T-helper 1 cell treated with Interleukin-12 subunit alpha and Interleukin-12 subunit beta and Interleukin-4 antibody, amounts not matched to agents 30 μg/mL and 1 μg/mL, for 36 hours (primary cell): ENCODE measurements at regions not wholly inside any gene's neighbourhood (a gene's known extent, or its start where the extent isn't known, plus 50 kb on each side); places are given as distances from the start of the nearest gene placed in this dataset.

ENCODE experiments used
- H3K27ac Mint-ChIP-seq: one replicate; pipeline ENCODE4 v1.8.0; 2021; ENCODE audit warnings: mild to moderate bottlenecking, mixed read lengths
- H3K27me3 Mint-ChIP-seq: one replicate; pipeline ENCODE4 v1.8.0; 2021; ENCODE audit warnings: low read depth, mixed read lengths
- H3K36me3 Mint-ChIP-seq: one replicate; pipeline ENCODE4 v1.8.0; 2021; ENCODE audit warnings: low read depth, mixed read lengths
- H3K4me1 Mint-ChIP-seq: one replicate; pipeline ENCODE4 v1.8.0; 2021; ENCODE audit warnings: low read depth, mixed read lengths
- H3K4me3 Mint-ChIP-seq: one replicate; pipeline ENCODE4 v1.8.0; 2021; ENCODE audit warnings: mild to moderate bottlenecking, moderate library complexity, mixed read lengths
- H3K9me3 Mint-ChIP-seq: one replicate; pipeline ENCODE4 v1.8.0; 2021; ENCODE audit warnings: mixed read lengths

GRCh38 chr5:135211791-135212190 is 177.8 kb upstream of the PITX1 start:
- H3K27me3 Mint-ChIP-seq = peaks cover 13% of the 10 kb centered on the region
- H3K4me3 Mint-ChIP-seq = no peak overlapping the region
- H3K4me1 Mint-ChIP-seq = no peaks in the 10 kb centered on the region
- H3K27ac Mint-ChIP-seq = no peak overlapping the region
- H3K36me3 Mint-ChIP-seq = no peaks in the 10 kb centered on the region
- no peaks in the 10 kb centered on the region for H3K9me3 Mint-ChIP-seq

- Mint-ChIP-seq H3K9me3 (no peaks in the 10 kb centered on the region), H3K4me3 (no peak overlapping the region), H3K36me3 (no peaks in the 10 kb centered on the region), H3K4me1 (no peaks in the 10 kb centered on the region), H3K27ac (no peak overlapping the region), H3K27me3 (peaks cover 12% of the 10 kb centered on the region)
Measured at GRCh38 chr5:135211083-135211790, 177.2 kb upstream of the PITX1 start.

- Mint-ChIP-seq H3K4me3 (no peak overlapping the region), H3K4me1 (no peaks in the 10 kb centered on the region), H3K27ac (no peak overlapping the region), H3K9me3 (no peaks in the 10 kb centered on the region), H3K36me3 (no peaks in the 10 kb centered on the region), H3K27me3 (peaks cover 5% of the 10 kb centered on the region)
Measured at GRCh38 chr5:135210286-135211055, 176.4 kb upstream of the PITX1 start.

- Mint-ChIP-seq H3K27me3 (peaks cover 7% of the 10 kb centered on the region), H3K27ac (no peak overlapping the region), H3K36me3 (no peaks in the 10 kb centered on the region), H3K4me3 (no peak overlapping the region), H3K4me1 (no peaks in the 10 kb centered on the region), H3K9me3 (peaks cover under 1% of the 10 kb centered on the region)
Measured at GRCh38 chr5:135208903-135209721, 175.1 kb upstream of the PITX1 start.

- peaks cover 1% of the 10 kb centered on the region for H3K4me1 Mint-ChIP-seq
Measured at GRCh38 chr5:135208555-135208902, 174.5 kb upstream of the PITX1 start.

GRCh38 chr5:135207866-135208265 is 173.8 kb upstream of the PITX1 start:
- Mint-ChIP-seq H3K9me3 (peaks cover 13% of the 10 kb centered on the region), H3K4me1 (peaks cover 1% of the 10 kb centered on the region), H3K27ac (no peak overlapping the region), H3K4me3 (no peak overlapping the region), H3K36me3 (no peaks in the 10 kb centered on the region), H3K27me3 (peaks cover 15% of the 10 kb centered on the region)

More at GRCh38 chr5:135208555-135208902, 174.5 kb upstream of the PITX1 start:
- Mint-ChIP-seq H3K27me3 (peaks cover 12% of the 10 kb centered on the region), H3K4me3 (no peak overlapping the region), H3K9me3 (peaks cover 6% of the 10 kb centered on the region), H3K27ac (no peak overlapping the region), H3K36me3 (no peaks in the 10 kb centered on the region)

GRCh38 chr5:135206862-135207261 is 172.8 kb upstream of the PITX1 start:
- Mint-ChIP-seq H3K4me3 (no peak overlapping the region), H3K4me1 (peaks cover 1% of the 10 kb centered on the region), H3K27me3 (peaks cover 24% of the 10 kb centered on the region), H3K9me3 (peaks cover 20% of the 10 kb centered on the region), H3K27ac (no peak overlapping the region), H3K36me3 (no peaks in the 10 kb centered on the region)

GRCh38 chr5:135205632-135206349 is 171.8 kb upstream of the PITX1 start:
- H3K27me3 Mint-ChIP-seq = peaks cover 24% of the 10 kb centered on the region
- H3K27ac Mint-ChIP-seq = no peak overlapping the region
- no peak overlapping the region for H3K4me3 Mint-ChIP-seq
- H3K9me3 Mint-ChIP-seq = peaks cover 20% of the 10 kb centered on the region
- peaks cover 1% of the 10 kb centered on the region for H3K4me1 Mint-ChIP-seq
- no peaks in the 10 kb centered on the region for H3K36me3 Mint-ChIP-seq

- Mint-ChIP-seq H3K27me3 (peaks cover 36% of the 10 kb centered on the region), H3K36me3 (no peaks in the 10 kb centered on the region), H3K9me3 (peaks cover 20% of the 10 kb centered on the region), H3K4me3 (no peak overlapping the region), H3K27ac (no peak overlapping the region), H3K4me1 (peaks cover 1% of the 10 kb centered on the region)
Measured at GRCh38 chr5:135204151-135204600, 170.1 kb upstream of the PITX1 start.

- Mint-ChIP-seq H3K9me3 (peaks cover 20% of the 10 kb centered on the region), H3K27me3 (peaks cover 41% of the 10 kb centered on the region), H3K27ac (no peak overlapping the region), H3K36me3 (no peaks in the 10 kb centered on the region), H3K4me1 (peaks cover 1% of the 10 kb centered on the region), H3K4me3 (no peak overlapping the region)
Measured at GRCh38 chr5:135203593-135204036, 169.6 kb upstream of the PITX1 start.

GRCh38 chr5:135203019-135203418 is 169.0 kb upstream of the PITX1 start:
- Mint-ChIP-seq H3K36me3 (no peaks in the 10 kb centered on the region), H3K27me3 (peaks cover 47% of the 10 kb centered on the region), H3K9me3 (peaks cover 20% of the 10 kb centered on the region), H3K4me1 (peaks cover 1% of the 10 kb centered on the region), H3K27ac (no peak overlapping the region), H3K4me3 (no peak overlapping the region)

- Mint-ChIP-seq H3K4me1 (peaks cover 1% of the 10 kb centered on the region), H3K36me3 (no peaks in the 10 kb centered on the region), H3K27ac (no peak overlapping the region), H3K9me3 (peaks cover 20% of the 10 kb centered on the region), H3K27me3 (peaks cover 61% of the 10 kb centered on the region), H3K4me3 (no peak overlapping the region)
Measured at GRCh38 chr5:135199919-135200318, 165.9 kb upstream of the PITX1 start.

GRCh38 chr5:135196483-135196882 is 162.5 kb upstream of the PITX1 start:
- Mint-ChIP-seq H3K36me3 (no peaks in the 10 kb centered on the region), H3K27me3 (peaks cover 54% of the 10 kb centered on the region), H3K27ac (no peak overlapping the region), H3K9me3 (no peaks in the 10 kb centered on the region), H3K4me3 (no peak overlapping the region), H3K4me1 (no peaks in the 10 kb centered on the region)

- Mint-ChIP-seq H3K4me1 (no peaks in the 10 kb centered on the region), H3K27me3 (peaks cover 58% of the 10 kb centered on the region), H3K4me3 (no peak overlapping the region), H3K27ac (no peak overlapping the region), H3K36me3 (no peaks in the 10 kb centered on the region), H3K9me3 (no peaks in the 10 kb centered on the region)
Measured at GRCh38 chr5:135195270-135195608, 161.2 kb upstream of the PITX1 start.
